ENCODE measurements at regions not wholly inside any gene's neighbourhood (a gene's known extent, or its start where the extent isn't known, plus 50 kb on each side); places are given as distances from the start of the nearest gene placed in this dataset.
"Not testable (repeated sequence)": the region's sequence is repeated elsewhere in the genome, so short reads cannot be mapped to it uniquely, and the experiment has no call there.

DNA sequence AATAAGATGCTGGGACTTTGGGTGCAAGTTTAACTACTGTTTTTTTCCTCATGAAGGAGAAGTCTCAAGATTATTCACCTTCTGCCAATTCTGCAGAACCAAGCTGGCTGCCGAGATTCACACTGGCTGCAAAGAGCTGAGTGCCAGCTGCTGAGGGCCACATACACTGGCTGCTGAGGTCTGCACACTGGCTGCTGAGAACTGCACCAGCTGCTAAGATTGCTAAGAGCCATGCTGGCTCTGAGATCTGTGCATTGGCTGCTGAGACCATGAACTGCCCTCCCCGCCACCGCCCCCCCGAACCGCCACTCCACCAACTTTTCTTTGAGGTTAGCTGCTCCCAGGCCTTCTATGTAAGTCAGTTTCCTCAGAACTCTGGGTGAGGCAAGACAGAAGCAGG is 330.3 kb downstream of the CBLL2 start:
- TF ChIP-seq, protein P1, sequence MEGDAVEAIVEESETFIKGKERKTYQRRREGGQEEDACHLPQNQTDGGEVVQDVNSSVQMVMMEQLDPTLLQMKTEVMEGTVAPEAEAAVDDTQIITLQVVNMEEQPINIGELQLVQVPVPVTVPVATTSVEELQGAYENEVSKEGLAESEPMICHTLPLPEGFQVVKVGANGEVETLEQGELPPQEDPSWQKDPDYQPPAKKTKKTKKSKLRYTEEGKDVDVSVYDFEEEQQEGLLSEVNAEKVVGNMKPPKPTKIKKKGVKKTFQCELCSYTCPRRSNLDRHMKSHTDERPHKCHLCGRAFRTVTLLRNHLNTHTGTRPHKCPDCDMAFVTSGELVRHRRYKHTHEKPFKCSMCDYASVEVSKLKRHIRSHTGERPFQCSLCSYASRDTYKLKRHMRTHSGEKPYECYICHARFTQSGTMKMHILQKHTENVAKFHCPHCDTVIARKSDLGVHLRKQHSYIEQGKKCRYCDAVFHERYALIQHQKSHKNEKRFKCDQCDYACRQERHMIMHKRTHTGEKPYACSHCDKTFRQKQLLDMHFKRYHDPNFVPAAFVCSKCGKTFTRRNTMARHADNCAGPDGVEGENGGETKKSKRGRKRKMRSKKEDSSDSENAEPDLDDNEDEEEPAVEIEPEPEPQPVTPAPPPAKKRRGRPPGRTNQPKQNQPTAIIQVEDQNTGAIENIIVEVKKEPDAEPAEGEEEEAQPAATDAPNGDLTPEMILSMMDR (IDR thresholded peaks at IDR 0.05), result no peak
- H3K4me3 ChIP-seq, result no peak overlapping the region
- H3K9me3 ChIP-seq, result no peaks in the 10 kb centered on the region
- no peak overlapping the region for H3K9ac ChIP-seq (ENCODE audit: low read depth in 2 of 2, low read length in 2 of 2)
- H3K27ac ChIP-seq, result no peak overlapping the region
- no peaks in the 10 kb centered on the region for H3K27me3 ChIP-seq
- no peaks in the 10 kb centered on the region for H3K36me3 ChIP-seq
- no peaks in the 10 kb centered on the region for H3K4me1 ChIP-seq
- intact Hi-C loops (cut with DNase I), result no loop called here
- no peak for DNase-seq

- H3K9me3 ChIP-seq; DNase-seq; H3K27ac ChIP-seq; intact Hi-C loops (cut with DNase I); H3K9ac ChIP-seq (ENCODE audit: low read depth in 2 of 2, low read length in 2 of 2); H3K36me3 ChIP-seq; H3K4me3 ChIP-seq; H3K4me1 ChIP-seq; H3K27me3 ChIP-seq: not testable (repeated sequence)
These were observed 336.7 kb downstream of the CBLL2 start for GRCh38 chrX:22609452-22609851.

GRCh38 chrX:22616867-22617266 is 344.2 kb downstream of the CBLL2 start:
- intact Hi-C loops (cut with DNase I), result no loop called here
- H3K4me3 ChIP-seq, result no peak overlapping the region
- no peaks in the 10 kb centered on the region for H3K36me3 ChIP-seq
- no peak for DNase-seq
- no peaks in the 10 kb centered on the region for H3K27me3 ChIP-seq
- no peaks in the 10 kb centered on the region for H3K4me1 ChIP-seq
- H3K27ac ChIP-seq, result no peak overlapping the region
- TF ChIP-seq, protein P1 (IDR thresholded peaks at IDR 0.05), result no peak
- H3K9ac ChIP-seq (ENCODE audit: low read depth in 2 of 2, low read length in 2 of 2), result no peak overlapping the region
- H3K9me3 ChIP-seq, result no peaks in the 10 kb centered on the region

- H3K27me3 ChIP-seq, result no peaks in the 10 kb centered on the region
- no peaks in the 10 kb centered on the region for H3K9me3 ChIP-seq
- no peaks in the 10 kb centered on the region for H3K4me1 ChIP-seq
- TF ChIP-seq, protein P1 (IDR thresholded peaks at IDR 0.05), result no peak
- no peak for DNase-seq
- no peak overlapping the region for H3K4me3 ChIP-seq
- intact Hi-C loops (cut with DNase I), result no loop called here
- no peaks in the 10 kb centered on the region for H3K36me3 ChIP-seq
- H3K27ac ChIP-seq, result no peak overlapping the region
- no peak overlapping the region for H3K9ac ChIP-seq (ENCODE audit: low read depth in 2 of 2, low read length in 2 of 2)
These were observed 354.9 kb downstream of the CBLL2 start for GRCh38 chrX:22627576-22627975.

- no peak overlapping the region for H3K27ac ChIP-seq
- no peaks in the 10 kb centered on the region for H3K9me3 ChIP-seq
- no peak for DNase-seq
- TF ChIP-seq, protein P1 (IDR thresholded peaks at IDR 0.05), result no peak
- no peak overlapping the region for H3K9ac ChIP-seq (ENCODE audit: low read depth in 2 of 2, low read length in 2 of 2)
- no peaks in the 10 kb centered on the region for H3K27me3 ChIP-seq
- H3K4me3 ChIP-seq, result no peak overlapping the region
- no peaks in the 10 kb centered on the region for H3K4me1 ChIP-seq
- H3K36me3 ChIP-seq, result no peaks in the 10 kb centered on the region
- intact Hi-C loops (cut with DNase I), result no loop called here
These were observed 355.6 kb downstream of the CBLL2 start for GRCh38 chrX:22628275-22628674.

GRCh38 chrX:22629105-22629725 is 356.5 kb downstream of the CBLL2 start:
- TF ChIP-seq, protein P1 (IDR thresholded peaks at IDR 0.05), result no peak
- Histone ChIP-seq H3K4me3 (no peak overlapping the region), H3K27me3 (no peaks in the 10 kb centered on the region), H3K9ac (ENCODE audit: low read depth in 2 of 2, low read length in 2 of 2) (no peak overlapping the region), H3K27ac (no peak overlapping the region), H3K9me3 (no peaks in the 10 kb centered on the region), H3K36me3 (no peaks in the 10 kb centered on the region), H3K4me1 (no peaks in the 10 kb centered on the region)
- intact Hi-C loops (cut with DNase I), result no loop called here
- DNase-seq, result no peak

All from colonic mucosa (tissue), 4 donors.